ENCODE measurements at regions not wholly inside any gene's neighbourhood (a gene's known extent, or its start where the extent isn't known, plus 50 kb on each side); places are given as distances from the start of the nearest gene placed in this dataset.

GRCh38 chr2:195322324-195322723, 334.7 kb upstream of the SLC39A10 start:
- Histone ChIP-seq H3K4me3 (no peak overlapping the region), H3K9me3 (no peaks in the 10 kb centered on the region), H3K27ac (no peak overlapping the region), H3K4me1 (no peaks in the 10 kb centered on the region), H3K36me3 (no peaks in the 10 kb centered on the region), H3K27me3 (no peaks in the 10 kb centered on the region)
- intact Hi-C loops (cut with DNase I): no loop called here
- ATAC-seq (peak in 1 of 4 donors; percentile 17), FAIRE-seq (no peak), DNase-seq (no peak)
- WGBS, 2 donors: 16 to 26% methylated on average over 4 of the region's 4 CpGs
- TF ChIP-seq CTCF (IDR thresholded peaks at IDR 0.05): no peak

GRCh38 chr2:195320413-195320973, 336.5 kb upstream of the SLC39A10 start:
- DNase-seq: no peak
- intact Hi-C loops (cut with DNase I): no loop called here
- Histone ChIP-seq H3K27ac (no peak overlapping the region), H3K9me3 (no peaks in the 10 kb centered on the region), H3K36me3 (no peaks in the 10 kb centered on the region), H3K4me1 (no peaks in the 10 kb centered on the region), H3K4me3 (no peak overlapping the region), H3K27me3 (no peaks in the 10 kb centered on the region)
- ATAC-seq: no peak
- 39 to 41% methylated on average over 1 of the region's 1 CpG for WGBS, 2 donors
- FAIRE-seq: no peak
- TF ChIP-seq CTCF (IDR thresholded peaks at IDR 0.05): no peak

- FAIRE-seq (no peak), ATAC-seq (no peak), DNase-seq (no peak)
- H3K36me3 ChIP-seq: no peaks in the 10 kb centered on the region
- H3K27me3 ChIP-seq: no peaks in the 10 kb centered on the region
- no peaks in the 10 kb centered on the region for H3K9me3 ChIP-seq
- 0 to 52% methylated on average over 1 of the region's 1 CpG for WGBS, 2 donors
- no peak overlapping the region for H3K27ac ChIP-seq
- no peak for TF ChIP-seq CTCF (IDR thresholded peaks at IDR 0.05)
- intact Hi-C loops (cut with DNase I): no loop called here
- H3K4me3 ChIP-seq: no peak overlapping the region
- H3K4me1 ChIP-seq: no peaks in the 10 kb centered on the region
Measured at GRCh38 chr2:195319548-195320412, 337.2 kb upstream of the SLC39A10 start.

- H3K36me3 ChIP-seq: no peaks in the 10 kb centered on the region
- no peaks in the 10 kb centered on the region for H3K9me3 ChIP-seq
- no peak for DNase-seq
- no peak overlapping the region for H3K4me3 ChIP-seq
- no peak for ATAC-seq
- no peaks in the 10 kb centered on the region for H3K4me1 ChIP-seq
- no peak overlapping the region for H3K27ac ChIP-seq
- TF ChIP-seq CTCF (IDR thresholded peaks at IDR 0.05): no peak
- WGBS, 2 donors: 43 to 50% methylated on average over 3 of the region's 3 CpGs
- intact Hi-C loops (cut with DNase I): no loop called here
- no peak for FAIRE-seq
- no peaks in the 10 kb centered on the region for H3K27me3 ChIP-seq
Measured at GRCh38 chr2:195319112-195319460, 337.9 kb upstream of the SLC39A10 start.
